Fibroblast of lung (primary cell): ENCODE measurements at regions not wholly inside any gene's neighbourhood (a gene's known extent, or its start where the extent isn't known, plus 50 kb on each side); places are given as distances from the start of the nearest gene placed in this dataset.

Experiments used
- DNase-seq, 2 donors: peaks; one replicate each; pipeline versions ENCODE4 v3.0.0 to v3.0.0-alpha.2; 2010; ENCODE audit warnings: low read depth in 2 of 2
- H2AFZ ChIP-seq: 2 replicates; pipeline ENCODE4 v1.5.1; 2012; ENCODE audit warnings: low read length, control low read depth, inconsistent platforms
- H3K27ac ChIP-seq: 2 replicates; pipeline ENCODE4 v1.5.1; 2011; ENCODE audit warnings: low read length, control low read depth; ENCODE audit not compliant: insufficient read depth
- H3K27me3 ChIP-seq: 2 replicates; pipeline ENCODE4 v1.5.1; 2011; ENCODE audit warnings: mild to moderate bottlenecking, low read length; ENCODE audit not compliant: control insufficient read depth, insufficient read depth
- H3K36me3 ChIP-seq: 2 replicates; pipeline ENCODE4 v1.5.1; 2011; ENCODE audit warnings: low read length; ENCODE audit not compliant: control insufficient read depth, insufficient read depth
- H3K4me1 ChIP-seq: 2 replicates; pipeline ENCODE4 v1.5.1; 2011; ENCODE audit warnings: low read length; ENCODE audit not compliant: control insufficient read depth, insufficient read depth; ENCODE audit errors: extremely low read depth
- H3K4me2 ChIP-seq: 2 replicates; pipeline ENCODE4 v1.5.1; 2011; ENCODE audit warnings: low read length, control low read depth; ENCODE audit not compliant: insufficient read depth; ENCODE audit errors: extremely low read depth
- H3K4me3 ChIP-seq, 4 experiments: fragments of 200-600 bp in 1 of 4; sonication (generic) in 1 of 4; replicated peaks in 1 of 4; 2 replicates each; pipeline ENCODE4 v1.5.1; 2011 to 2016; ENCODE audit warnings: low read length in 4 of 4, low read depth in 3 of 4, mild to moderate bottlenecking in 3 of 4, control low read depth in 2 of 4, inconsistent platforms in 1 of 4, mixed read lengths in 1 of 4; ENCODE audit not compliant: insufficient read depth in 1 of 4; ENCODE audit errors: control extremely low read depth in 1 of 4
- H3K79me2 ChIP-seq: 2 replicates; pipeline ENCODE4 v1.5.1; 2012; ENCODE audit warnings: mild to moderate bottlenecking, low read length, inconsistent platforms; ENCODE audit not compliant: control insufficient read depth, insufficient read depth
- H3K9ac ChIP-seq: 2 replicates; pipeline ENCODE4 v1.5.1; 2011; ENCODE audit warnings: mild to moderate bottlenecking, low read length, control low read depth; ENCODE audit not compliant: insufficient read depth
- H3K9me3 ChIP-seq: 2 replicates; pipeline ENCODE4 v1.5.1; 2012; ENCODE audit warnings: low read depth, low read length; ENCODE audit not compliant: control insufficient read depth, insufficient read depth
- H4K20me1 ChIP-seq: 2 replicates; pipeline ENCODE4 v1.5.1; 2011; ENCODE audit warnings: low read length; ENCODE audit not compliant: control insufficient read depth, insufficient read depth; ENCODE audit errors: extremely low read depth
- CTCF ChIP-seq, 2 donors: IDR thresholded peaks in 1 of 2; conservative IDR thresholded peaks in 1 of 2; 1 replicate in 1 of 2; 2 replicates in 1 of 2; pipeline ENCODE4 v1.5.1; 2011 to 2012; ENCODE audit warnings: low read length in 2 of 2, control low read depth in 1 of 2, inconsistent platforms in 1 of 2, low read depth in 1 of 2, mild to moderate bottlenecking in 1 of 2
- EZH2 ChIP-seq: IDR thresholded peaks from 2 replicates; pipeline ENCODE4 v1.5.1; 2012; ENCODE audit warnings: low read length, control low read depth, mild to moderate bottlenecking; ENCODE audit errors: missing control alignments

DNA sequence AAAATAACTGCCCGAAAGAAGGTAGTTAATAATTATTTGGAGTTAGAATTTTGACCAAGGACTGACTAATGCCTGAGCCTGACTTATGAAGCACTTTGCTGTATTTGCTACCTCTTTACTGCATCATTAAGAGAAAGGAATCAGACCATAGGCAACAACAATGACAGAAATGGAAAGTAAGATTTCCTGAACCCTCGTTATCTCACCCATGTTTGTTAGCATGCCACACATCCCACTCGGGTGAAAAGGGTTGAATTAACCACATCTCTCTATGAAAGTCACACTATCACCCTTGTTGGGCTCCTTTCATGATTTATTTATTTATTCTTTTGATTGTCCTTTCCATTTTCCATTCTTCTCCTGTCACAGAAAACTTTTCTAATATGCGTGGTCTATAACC is 59.6 kb downstream of the OLIG3 start:
- TF ChIP-seq CTCF (conservative IDR thresholded peaks at IDR 0.05 in 1 of 2, IDR thresholded peaks at IDR 0.05 in 1 of 2; ENCODE audit: low read depth in 1 of 2, low read length in 2 of 2) (no peak), EZH2 (no peak)
- H3K4me3 ChIP-seq = no peak overlapping the region
- no peaks in the 10 kb centered on the region for H3K27me3 ChIP-seq
- H3K9ac ChIP-seq = no peak overlapping the region
- no peak overlapping the region for H3K27ac ChIP-seq
- no peak overlapping the region for H3K4me2 ChIP-seq
- H2AFZ ChIP-seq = no peak overlapping the region
- no peaks in the 10 kb centered on the region for H3K79me2 ChIP-seq
- H3K36me3 ChIP-seq = no peaks in the 10 kb centered on the region
- DNase-seq = no peak
- H3K4me1 ChIP-seq = no peaks in the 10 kb centered on the region
- no peaks in the 10 kb centered on the region for H4K20me1 ChIP-seq
- H3K9me3 ChIP-seq = no peaks in the 10 kb centered on the region

DNA sequence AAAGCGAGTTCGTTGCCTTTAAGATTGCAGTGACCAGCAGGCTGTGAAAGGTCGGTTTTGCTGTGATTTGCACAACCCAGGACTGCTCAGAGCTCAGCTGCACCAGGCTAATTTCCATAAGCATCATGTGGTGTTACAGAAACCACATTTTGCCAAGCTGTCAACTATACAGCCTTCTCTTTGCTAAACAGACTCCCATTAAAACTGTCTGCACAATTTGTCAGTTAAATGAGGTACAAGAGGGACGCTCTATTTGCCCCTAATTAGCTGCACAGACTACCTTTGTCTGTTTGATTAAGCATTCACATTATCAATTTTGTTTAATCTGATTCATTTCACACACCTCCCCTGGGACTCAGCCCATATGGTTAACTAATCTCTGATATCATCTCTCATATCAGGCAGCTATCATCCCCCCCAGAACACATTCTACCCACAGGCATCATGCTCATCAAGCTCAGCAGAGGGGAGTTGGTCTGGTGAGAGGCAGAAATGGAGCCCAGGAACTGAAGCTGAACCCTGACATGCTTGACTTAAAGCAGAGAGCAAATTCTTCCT is 62.1 kb downstream of the OLIG3 start:
- H3K36me3 ChIP-seq = no peaks in the 10 kb centered on the region
- no peaks in the 10 kb centered on the region for H3K27me3 ChIP-seq
- no peaks in the 10 kb centered on the region for H3K9me3 ChIP-seq
- TF ChIP-seq EZH2 (no peak), CTCF (conservative IDR thresholded peaks at IDR 0.05 in 1 of 2, IDR thresholded peaks at IDR 0.05 in 1 of 2; ENCODE audit: low read depth in 1 of 2, low read length in 2 of 2) (no peak)
- H3K27ac ChIP-seq = no peak overlapping the region
- no peaks in the 10 kb centered on the region for H3K4me1 ChIP-seq
- no peaks in the 10 kb centered on the region for H3K79me2 ChIP-seq
- no peak overlapping the region for H2AFZ ChIP-seq
- DNase-seq = no peak
- no peak overlapping the region for H3K4me2 ChIP-seq
- no peaks in the 10 kb centered on the region for H4K20me1 ChIP-seq
- H3K9ac ChIP-seq = no peak overlapping the region
- H3K4me3 ChIP-seq = no peak overlapping the region

DNA sequence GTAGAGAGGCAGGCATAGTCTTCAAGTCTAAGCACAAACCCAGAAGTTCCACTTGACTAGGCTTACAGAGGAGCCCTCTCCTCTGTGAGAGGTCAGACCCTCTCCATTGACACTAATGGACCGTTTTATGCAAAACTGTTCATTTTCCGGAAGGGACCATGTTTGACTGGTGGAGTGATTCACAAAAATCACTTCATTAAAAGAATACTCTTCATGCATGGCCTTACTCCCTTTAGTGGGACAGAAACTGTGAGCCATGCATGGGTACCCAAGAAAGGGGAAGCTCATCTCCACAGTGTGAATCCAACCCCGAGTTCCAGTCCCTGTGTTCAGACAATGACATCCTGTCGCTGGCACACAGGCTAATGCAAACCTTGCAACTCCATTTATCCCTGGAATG is 63.2 kb downstream of the OLIG3 start:
- Histone ChIP-seq H2AFZ (no peak overlapping the region), H3K36me3 (no peaks in the 10 kb centered on the region), H3K4me1 (no peaks in the 10 kb centered on the region), H3K4me2 (no peak overlapping the region), H3K27me3 (no peaks in the 10 kb centered on the region), H3K9ac (no peak overlapping the region), H3K27ac (no peak overlapping the region), H3K79me2 (no peaks in the 10 kb centered on the region), H3K4me3 (no peak overlapping the region), H4K20me1 (no peaks in the 10 kb centered on the region), H3K9me3 (no peaks in the 10 kb centered on the region)
- TF ChIP-seq EZH2 (no peak), CTCF (conservative IDR thresholded peaks at IDR 0.05 in 1 of 2, IDR thresholded peaks at IDR 0.05 in 1 of 2; ENCODE audit: low read depth in 1 of 2, low read length in 2 of 2) (no peak)
- DNase-seq = no peak
